HG03175 (cell line): ENCODE measurements at regions not wholly inside any gene's neighbourhood (a gene's known extent, or its start where the extent isn't known, plus 50 kb on each side); places are given as distances from the start of the nearest gene placed in this dataset.

Experiments used
- ATAC-seq: cut with Tn5 transposase; IDR thresholded peaks from one replicate; pipeline ENCODE4 v1.9.1; 2021; ENCODE audit warnings: mild to moderate bottlenecking, moderate library complexity; ENCODE audit not compliant: unreplicated experiment

- no peak for ATAC-seq
Observed at GRCh38 chr5:5581080-5581479, 158.6 kb downstream of the ICE1 start.

GRCh38 chr5:5576744-5577143 is 154.3 kb downstream of the ICE1 start:
- ATAC-seq = no peak

- no peak for ATAC-seq
Observed at GRCh38 chr5:5575461-5575860, 153.0 kb downstream of the ICE1 start.

DNA sequence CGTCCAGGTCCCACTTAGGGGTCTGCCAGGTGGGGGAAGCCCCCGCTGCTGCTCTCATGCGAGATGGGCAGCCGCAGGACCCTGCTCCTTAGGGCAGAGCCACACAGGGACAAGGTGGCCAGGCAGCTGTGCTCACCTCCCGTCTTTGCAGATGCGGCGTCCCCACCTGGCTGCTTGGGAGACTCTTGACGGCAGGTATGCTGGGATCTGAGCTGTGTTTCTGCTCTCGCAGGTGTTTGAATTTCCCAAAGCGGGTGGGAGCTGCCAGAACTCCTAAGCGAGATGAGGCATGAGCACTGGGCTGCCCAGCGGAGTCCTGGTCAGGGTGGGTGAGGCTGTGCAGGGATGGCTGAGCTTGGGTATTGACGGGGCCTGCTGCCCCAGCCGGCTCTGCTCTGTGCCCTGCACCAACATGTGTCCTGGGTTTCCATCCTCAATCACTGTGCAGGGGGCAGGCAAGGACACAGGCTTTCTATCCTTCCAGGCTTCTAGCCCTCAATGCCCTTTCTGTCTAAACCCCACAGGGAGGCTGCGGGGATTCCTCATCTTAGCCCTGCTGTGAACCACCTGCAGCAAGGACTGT is 151.4 kb downstream of the ICE1 start:
- no peak for ATAC-seq

GRCh38 chr5:5572976-5573797 is 150.7 kb downstream of the ICE1 start:
- ATAC-seq = no peak

GRCh38 chr5:5572010-5572865 is 149.8 kb downstream of the ICE1 start:
- ATAC-seq = no peak

DNA sequence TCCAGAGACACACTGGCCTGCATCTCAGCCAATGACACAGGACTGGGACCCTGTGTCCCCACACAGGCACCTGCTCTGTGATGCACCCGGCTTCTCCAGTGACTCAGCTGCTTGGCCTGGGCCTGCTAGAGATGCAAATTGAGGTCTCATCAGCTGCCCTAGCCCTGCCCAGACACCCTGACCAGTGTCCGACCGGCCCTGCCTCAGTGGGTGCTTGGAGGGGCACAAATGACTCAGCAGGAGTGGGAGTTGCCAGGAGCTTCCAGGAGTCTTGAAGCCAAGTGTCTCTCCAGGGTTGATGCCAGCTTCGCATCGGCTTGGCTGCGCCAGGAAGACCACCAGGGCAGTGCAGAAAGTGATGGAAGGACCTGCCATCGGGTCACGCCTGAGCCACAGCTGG is 148.2 kb downstream of the ICE1 start:
- no peak for ATAC-seq

DNA sequence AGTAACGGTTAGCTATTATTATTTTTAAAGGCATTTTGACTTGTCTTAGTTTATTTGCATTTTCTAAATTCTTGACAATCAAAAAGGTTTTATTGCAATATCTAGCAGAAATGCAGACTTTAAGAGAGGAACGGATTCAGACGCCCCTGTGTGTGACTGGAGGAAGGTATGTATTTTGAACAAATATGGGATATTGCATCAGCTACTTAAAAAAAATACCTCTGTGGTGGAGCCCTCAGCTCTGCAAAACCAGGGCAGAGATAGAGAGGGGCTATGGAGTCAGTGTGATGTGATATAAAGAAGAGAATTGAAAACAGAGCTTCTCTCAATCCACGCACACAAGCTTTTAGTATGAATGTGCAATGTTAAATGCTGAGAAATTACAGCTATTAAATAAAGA is 142.4 kb downstream of the ICE1 start:
- ATAC-seq = no peak

GRCh38 chr5:5560016-5560415 is 137.5 kb downstream of the ICE1 start:
- ATAC-seq = no peak

GRCh38 chr5:5558638-5559527 is 136.4 kb downstream of the ICE1 start:
- no peak for ATAC-seq

DNA sequence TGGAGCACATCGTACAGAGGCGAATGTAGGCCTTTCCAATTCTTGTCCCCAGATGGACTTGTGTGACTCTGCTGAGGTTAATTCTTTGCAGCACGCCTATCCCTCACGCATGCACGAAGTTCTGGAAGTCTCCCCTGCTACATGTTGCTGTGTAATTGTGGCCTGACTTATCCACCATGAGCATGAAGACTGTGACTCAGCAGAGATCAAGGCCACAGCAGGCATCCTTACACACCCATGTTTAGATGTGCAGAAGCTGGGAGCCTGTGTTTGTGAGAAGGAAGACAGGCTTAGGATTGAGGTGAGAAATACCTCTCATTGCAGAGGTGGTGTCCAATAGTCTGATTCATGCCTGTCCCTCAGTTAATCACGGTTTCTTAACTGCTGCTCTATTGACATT is 135.6 kb downstream of the ICE1 start:
- no peak for ATAC-seq

DNA sequence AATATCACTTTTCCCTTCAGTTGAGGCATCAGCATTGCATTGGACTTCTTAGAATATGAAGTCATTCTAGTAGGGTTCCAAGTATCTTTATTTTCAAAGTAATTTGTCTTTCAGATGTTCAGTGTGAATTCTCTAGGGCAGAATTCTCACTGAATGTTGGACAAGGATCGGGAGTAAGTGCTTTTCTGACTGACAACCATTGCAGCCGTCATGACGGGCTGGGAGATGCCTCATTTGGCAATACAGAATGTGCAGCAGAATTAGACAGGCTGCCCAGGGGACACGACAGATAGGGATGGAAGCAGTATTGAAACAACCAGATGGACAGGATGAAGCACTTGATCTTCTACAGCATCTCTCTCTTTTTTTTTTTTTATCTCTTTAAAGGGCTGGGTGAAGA is 129.0 kb downstream of the ICE1 start:
- ATAC-seq = no peak

DNA sequence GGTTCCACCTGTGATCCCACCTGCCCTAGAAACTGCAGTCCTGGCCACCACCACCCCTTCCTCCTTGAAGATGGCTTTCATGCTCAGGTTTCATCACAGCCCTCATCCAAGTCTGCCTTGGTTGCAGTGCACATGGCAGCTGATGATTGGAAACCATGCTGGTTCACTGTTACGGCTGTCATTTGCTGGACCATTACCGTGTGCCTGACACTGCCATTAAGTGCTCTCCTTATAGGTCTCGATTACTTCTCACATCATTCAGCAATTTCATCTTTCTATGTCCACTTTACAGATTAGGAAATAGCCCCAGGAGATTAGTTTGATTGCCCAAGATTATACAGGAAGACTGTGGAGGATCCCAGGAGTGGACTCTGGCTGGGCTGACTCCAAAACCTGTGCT is 123.9 kb downstream of the ICE1 start:
- no peak for ATAC-seq

- ATAC-seq = no peak
Observed at GRCh38 chr5:5544094-5544663, 121.7 kb downstream of the ICE1 start.

DNA sequence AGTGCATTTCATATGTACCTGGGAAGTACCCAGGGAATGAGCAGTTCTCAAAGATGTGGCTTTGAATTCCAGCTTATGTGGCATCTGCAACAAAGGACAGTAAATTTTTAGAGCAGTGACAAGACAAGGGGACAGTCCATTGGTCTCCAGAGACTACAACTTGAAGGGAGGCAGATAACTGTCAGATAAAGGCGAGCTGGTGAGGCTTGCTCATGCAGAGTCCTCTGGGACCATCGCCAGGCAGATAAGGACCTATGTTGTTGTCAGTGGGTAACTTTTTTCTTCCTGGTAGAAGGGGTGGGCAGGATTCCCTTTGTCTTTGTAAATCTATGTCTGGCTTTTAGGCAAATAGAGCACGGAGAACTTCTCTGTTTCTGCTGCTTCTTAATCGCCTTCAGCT is 120.2 kb downstream of the ICE1 start:
- no peak for ATAC-seq

DNA sequence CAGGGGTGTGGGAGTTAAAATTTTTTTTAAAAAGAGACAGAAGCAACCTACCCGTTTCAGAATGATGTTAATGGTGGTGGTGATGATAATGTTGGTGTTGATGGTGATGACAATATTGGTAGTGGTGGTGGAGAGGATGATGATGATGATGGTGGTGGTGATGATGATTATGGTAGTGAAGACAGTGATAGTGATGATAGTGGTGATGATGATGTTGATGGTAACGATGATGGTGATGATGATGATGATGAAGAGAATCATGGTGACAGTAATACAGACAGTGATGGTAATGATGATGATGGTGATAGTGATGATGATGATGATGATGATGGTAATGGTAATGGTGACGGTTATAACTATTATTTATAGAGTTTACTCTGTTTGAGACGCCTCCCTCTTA is 117.6 kb downstream of the ICE1 start:
- no peak for ATAC-seq
